ENCODE measurements at regions not wholly inside any gene's neighbourhood (a gene's known extent, or its start where the extent isn't known, plus 50 kb on each side); places are given as distances from the start of the nearest gene placed in this dataset.

DNA sequence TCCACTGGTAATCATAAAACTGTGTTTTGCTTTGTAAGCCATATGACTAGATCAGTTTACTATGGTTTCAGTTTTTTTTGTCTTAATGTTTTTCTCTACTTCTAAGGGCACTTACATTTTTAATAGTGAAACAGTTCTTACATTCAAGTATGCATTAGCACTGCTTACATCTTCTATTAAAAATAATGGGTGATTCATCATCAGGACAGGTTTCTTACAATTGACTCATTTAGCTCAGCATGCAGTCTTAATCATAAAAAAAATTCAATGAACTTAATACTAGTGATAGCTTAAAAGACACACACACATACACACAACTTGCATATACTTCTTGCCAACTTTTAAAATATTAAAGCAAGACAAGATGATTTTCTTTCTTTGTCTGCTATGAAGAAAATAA lies 845.7 kb upstream of the USP15 start (continued):
- TF ChIP-seq EP300 (IDR thresholded peaks at IDR 0.05; ENCODE audit: borderline replicate concordance in 1 of 2, low read depth in 2 of 2, low read length in 2 of 2) = no peak
- TF ChIP-seq SIX5 (IDR thresholded peaks at IDR 0.05; ENCODE audit: low read depth, low read length) = no peak
- TF ChIP-seq POLR2AphosphoS5 (IDR thresholded peaks at IDR 0.05; ENCODE audit: low read depth, low read length) = no peak
- TF ChIP-seq TAF1 (IDR thresholded peaks at IDR 0.05; ENCODE audit: low read depth, low read length) = no peak
- no peak for TF ChIP-seq PHF8 (conservative IDR thresholded peaks at IDR 0.05; ENCODE audit: low read depth, low read length)
- TF ChIP-seq, protein P1, sequence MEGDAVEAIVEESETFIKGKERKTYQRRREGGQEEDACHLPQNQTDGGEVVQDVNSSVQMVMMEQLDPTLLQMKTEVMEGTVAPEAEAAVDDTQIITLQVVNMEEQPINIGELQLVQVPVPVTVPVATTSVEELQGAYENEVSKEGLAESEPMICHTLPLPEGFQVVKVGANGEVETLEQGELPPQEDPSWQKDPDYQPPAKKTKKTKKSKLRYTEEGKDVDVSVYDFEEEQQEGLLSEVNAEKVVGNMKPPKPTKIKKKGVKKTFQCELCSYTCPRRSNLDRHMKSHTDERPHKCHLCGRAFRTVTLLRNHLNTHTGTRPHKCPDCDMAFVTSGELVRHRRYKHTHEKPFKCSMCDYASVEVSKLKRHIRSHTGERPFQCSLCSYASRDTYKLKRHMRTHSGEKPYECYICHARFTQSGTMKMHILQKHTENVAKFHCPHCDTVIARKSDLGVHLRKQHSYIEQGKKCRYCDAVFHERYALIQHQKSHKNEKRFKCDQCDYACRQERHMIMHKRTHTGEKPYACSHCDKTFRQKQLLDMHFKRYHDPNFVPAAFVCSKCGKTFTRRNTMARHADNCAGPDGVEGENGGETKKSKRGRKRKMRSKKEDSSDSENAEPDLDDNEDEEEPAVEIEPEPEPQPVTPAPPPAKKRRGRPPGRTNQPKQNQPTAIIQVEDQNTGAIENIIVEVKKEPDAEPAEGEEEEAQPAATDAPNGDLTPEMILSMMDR (IDR thresholded peaks at IDR 0.05; ENCODE audit: control extremely low read depth in 1 of 3, insufficient read depth in 1 of 3, low read depth in 1 of 3, low read length in 3 of 3) = no peak
